Stimulated activated CD4-positive, alpha-beta T cell treated with anti-CD3 and anti-CD28 coated beads, Interleukin-4, amount 100 ng/mL, for 1 hour (primary cell): ENCODE measurements at regions not wholly inside any gene's neighbourhood (a gene's known extent, or its start where the extent isn't known, plus 50 kb on each side); places are given as distances from the start of the nearest gene placed in this dataset.
"Not testable (repeated sequence)": the region's sequence is repeated elsewhere in the genome, so short reads cannot be mapped to it uniquely, and the experiment has no call there.

Experiments used
- DNase-seq: peaks from one replicate; pipeline ENCODE4 v3.0.0-alpha.2; 2020

GRCh38 chr10:47711428-47711827 is 52.0 kb downstream of the SYT15B start:
- DNase-seq: not testable (repeated sequence)

GRCh38 chr10:47710443-47710842 is 52.9 kb downstream of the SYT15B start:
- not testable (repeated sequence) for DNase-seq

- DNase-seq: peak; percentile 72
These were observed 57.5 kb downstream of the SYT15B start for GRCh38 chr10:47705698-47706414.

DNA sequence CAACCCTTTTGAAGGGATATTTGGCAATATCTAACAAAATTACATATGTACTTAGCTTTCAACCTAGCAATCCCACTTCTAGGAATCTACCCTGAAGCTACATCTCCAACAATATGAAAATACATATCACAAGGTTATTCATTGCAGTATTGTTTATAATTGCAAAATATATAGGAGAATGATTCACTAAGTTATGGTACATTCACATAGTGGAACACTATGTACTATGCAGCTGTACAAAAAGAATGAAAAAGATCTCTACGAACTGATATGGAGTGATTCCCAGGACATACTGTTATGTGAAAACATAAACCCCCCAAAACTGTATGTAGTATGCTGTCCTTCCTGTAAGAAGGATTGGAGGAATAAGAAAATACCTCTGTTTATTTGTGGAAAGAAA is 62.1 kb downstream of the SYT15B start:
- DNase-seq: not testable (repeated sequence)

GRCh38 chr10:47699854-47700253 is 63.5 kb downstream of the SYT15B start:
- not testable (repeated sequence) for DNase-seq

DNA sequence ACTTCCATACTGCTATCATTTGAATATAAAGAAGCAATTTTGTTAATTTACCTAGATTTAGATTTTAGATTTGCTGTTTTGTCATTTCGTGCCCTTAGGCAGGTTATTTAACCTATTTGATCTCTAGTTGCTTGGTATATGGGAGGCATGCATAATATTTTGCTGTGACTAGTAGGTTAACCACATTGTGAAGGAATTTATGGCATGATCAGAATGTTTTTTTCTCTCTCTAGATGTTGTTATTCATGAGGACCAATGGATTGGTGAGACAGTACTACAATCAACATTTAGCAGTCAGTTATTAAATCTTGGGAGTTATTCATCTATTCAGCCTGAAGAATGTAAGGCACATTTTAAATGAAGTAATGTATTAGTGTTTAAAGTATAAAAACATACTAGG is 67.2 kb downstream of the SYT15B start:
- DNase-seq: not testable (repeated sequence)

DNA sequence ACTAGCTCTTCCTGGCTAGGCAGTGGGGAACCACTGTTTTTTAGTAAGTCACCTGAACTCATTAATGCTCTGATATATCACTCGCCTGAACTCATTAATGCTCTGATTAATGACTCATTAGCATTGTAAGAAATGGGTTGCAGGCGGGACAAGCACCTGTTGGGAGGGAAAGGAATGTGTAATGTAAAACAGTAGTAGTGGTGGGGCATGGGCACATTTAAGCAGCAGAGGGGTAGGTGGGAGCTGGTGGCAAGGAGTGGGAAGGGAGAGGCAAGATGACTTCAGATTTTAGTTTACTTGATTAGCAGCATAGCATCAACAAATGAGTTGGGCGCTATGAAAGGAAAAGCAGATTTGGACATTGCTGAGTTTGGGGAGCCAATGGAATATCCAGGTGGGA is 68.2 kb downstream of the SYT15B start:
- DNase-seq: not testable (repeated sequence)

- not testable (repeated sequence) for DNase-seq
These were observed 73.1 kb downstream of the SYT15B start for GRCh38 chr10:47690304-47690703.

DNA sequence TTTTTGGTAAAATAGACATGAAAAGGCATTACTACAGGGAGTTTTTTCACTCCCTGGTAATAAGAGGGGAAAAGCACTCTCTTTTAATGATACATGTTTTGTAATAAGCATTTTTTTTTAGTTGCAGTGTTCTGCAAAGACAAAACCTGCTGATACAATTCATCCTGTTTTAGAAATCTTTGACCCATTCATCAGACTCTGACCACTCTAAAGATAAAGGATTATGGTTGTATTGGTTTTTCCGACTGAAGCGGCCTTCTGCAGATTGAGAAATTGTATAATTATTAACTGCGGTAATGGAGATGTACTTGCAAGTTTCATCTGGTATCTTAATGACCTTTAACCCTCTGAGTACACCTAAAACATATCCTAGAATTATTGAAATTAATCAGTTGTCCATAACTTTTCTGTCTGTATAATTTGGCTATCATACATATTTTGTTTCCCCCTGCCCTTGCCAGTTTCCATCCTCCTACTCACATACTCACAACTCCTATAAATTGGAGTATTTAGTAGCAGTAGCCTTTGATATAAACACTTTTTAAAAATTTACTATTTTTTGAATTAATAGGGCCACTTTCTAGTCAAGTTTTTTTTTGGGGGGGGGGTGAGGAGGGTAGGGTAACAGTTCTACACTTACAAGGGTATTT is 79.4 kb downstream of the SYT15B start:
- not testable (repeated sequence) for DNase-seq

DNA sequence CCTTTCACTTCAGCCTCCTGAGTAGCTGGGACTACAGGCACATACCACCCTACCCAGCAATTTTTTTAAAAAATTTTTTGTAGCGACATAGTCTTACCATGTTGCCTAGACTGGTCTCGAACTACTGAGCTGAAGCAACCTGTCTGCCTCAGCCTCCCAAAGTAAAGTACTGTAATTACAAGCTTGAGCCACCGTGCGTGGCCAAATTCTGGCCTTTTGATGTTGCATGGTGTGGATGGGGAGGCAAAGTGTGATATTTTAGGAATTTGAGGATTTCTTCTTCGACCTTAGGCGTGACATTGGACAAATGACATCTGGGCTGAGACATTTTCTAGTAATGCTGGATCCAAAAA is 81.8 kb downstream of the SYT15B start:
- DNase-seq: not testable (repeated sequence)

DNA sequence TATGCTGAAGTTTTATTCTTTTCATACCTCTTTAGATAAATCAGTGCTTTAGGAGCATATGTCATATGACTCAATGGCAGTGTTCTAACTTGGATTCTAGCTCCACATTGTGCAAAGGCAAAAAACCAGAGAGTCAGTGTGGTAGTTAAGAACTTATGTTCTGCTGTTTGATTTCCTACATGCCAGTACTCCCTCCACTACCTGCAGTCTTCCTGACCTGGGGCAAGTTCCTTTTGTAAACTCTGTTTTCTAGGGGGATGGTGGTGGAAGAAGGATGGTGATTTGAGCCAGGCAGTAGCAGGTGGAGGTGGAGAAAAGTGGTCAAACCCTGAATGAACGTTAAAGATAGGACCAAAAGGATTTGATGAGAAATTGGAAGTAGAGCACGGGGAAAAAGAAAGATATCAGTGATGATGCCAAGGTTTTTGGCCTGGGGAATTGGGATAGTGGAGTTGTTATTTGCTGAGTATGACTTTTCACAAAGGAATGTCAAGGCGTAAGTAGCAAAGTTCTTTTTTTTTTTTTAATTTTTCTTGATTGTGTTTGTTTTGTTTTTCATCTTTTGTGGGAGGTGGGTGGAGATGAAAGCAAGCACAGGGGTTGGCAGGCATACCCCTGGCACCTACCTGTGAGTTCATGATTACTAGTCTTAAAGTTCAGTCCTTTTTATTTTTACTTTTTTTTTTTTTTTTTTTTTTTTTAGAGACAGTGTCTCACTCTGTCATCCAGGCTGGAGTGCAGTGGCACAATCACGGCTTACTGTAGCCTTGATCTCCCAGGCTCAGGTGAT is 82.3 kb downstream of the SYT15B start:
- not testable (repeated sequence) for DNase-seq

GRCh38 chr10:47676102-47676501 is 87.3 kb downstream of the SYT15B start:
- not testable (repeated sequence) for DNase-seq

DNA sequence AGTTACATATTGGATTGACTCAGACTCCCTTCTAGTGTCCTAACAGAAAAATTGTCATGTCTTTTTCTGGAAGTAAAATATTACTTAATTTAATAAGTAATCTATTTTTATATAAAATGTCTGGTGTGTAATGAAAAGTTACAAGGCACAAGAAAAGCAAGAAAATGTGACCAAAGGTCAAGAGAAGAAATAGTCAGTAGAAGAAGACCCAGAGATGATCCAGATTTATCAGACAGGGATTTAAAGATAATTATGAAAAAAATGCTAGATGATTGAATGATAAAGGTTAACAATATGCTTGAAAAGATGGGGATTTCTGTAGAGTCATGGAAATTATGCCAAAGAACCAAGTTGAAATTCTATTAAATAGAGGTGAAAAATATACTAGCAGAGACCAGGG is 87.8 kb downstream of the SYT15B start:
- DNase-seq: not testable (repeated sequence)

GRCh38 chr10:47673128-47673527 is 90.3 kb downstream of the SYT15B start:
- DNase-seq: not testable (repeated sequence)

DNA sequence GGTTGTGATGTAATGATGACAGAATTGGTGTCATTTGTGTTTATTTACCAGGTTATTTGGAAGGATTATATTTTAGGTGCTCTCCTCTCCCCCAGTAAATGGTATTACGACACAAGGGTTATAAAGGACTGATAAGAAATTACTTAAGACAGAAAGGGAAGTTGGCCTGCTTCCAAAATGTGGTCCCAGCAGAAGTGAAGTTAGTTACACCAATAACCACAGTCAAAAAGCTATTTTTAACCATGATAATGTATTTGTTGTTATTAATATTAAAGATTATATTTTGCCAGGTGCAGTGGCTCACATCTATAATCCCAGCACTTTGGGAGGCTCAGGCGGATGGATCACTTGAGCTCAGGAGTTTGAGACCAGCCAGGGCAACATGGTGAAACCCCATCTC is 92.5 kb downstream of the SYT15B start:
- not testable (repeated sequence) for DNase-seq

- DNase-seq: not testable (repeated sequence)
These were observed 101.3 kb downstream of the SYT15B start for GRCh38 chr10:47661955-47662577.

- DNase-seq: not testable (repeated sequence)
These were observed 106.7 kb downstream of the SYT15B start for GRCh38 chr10:47656732-47657131.

DNA sequence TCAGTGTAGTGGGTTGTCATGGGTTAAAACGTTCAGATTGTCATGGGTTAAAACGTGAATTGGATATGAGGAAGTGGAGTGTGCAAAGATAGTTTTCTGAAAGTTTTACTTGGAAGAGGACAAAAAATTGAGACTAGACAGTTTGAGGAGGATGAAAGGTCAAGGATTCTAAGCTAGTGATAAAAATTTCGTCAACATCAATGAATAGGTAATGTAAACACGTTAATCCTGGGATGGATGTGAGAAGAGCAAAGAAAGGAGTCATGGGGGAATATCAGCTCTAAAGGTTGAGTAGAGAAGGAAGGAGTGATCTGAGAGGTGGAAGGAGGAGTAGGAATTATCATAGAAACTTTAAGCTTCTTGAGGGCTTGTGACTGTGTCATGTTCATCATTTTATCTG is 109.2 kb downstream of the SYT15B start:
- DNase-seq: not testable (repeated sequence)

DNA sequence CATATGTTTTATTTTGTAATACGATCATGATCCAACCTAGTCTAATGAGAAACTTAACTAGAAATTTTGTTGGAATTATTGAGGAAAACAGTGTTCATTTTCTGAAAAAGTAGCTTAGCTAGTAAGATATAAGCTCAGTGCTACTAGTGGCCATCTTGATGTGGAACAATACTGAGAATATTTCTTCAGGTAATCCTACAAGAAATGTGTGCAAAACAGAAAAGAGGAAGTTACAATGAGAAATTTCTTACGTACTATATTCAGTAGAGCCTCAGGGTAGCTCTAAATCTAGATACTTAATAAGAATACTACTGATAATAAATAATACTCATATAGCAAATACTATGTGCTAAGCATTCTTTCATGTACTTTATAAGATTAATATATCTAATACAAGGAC is 114.8 kb downstream of the SYT15B start:
- not testable (repeated sequence) for DNase-seq

DNA sequence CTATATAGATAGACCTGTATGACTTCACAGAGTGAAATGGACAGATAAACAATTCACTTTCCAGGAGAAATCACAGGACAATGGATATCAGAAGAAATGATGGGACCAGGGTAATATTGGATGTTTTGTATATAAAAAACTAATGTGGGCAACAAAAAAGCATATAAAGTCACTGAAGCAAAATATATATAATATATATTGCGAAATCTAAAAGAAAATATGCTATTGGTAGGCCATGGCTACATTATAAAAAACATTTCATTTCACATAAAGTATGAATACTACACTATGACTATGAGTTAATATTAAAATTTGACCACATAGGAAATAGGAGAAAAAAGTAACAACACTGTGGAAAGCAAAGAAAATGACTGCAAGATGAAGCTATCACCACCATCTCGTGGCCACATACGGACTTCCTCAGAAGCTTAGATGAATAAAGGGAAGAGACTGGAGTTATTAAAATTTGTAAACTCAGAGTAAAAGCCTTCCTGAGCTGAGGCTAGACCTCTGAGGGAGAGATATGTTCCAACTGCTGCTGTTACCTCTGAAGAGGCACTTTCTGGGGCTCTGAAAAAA is 115.8 kb downstream of the SYT15B start:
- DNase-seq: not testable (repeated sequence)

DNA sequence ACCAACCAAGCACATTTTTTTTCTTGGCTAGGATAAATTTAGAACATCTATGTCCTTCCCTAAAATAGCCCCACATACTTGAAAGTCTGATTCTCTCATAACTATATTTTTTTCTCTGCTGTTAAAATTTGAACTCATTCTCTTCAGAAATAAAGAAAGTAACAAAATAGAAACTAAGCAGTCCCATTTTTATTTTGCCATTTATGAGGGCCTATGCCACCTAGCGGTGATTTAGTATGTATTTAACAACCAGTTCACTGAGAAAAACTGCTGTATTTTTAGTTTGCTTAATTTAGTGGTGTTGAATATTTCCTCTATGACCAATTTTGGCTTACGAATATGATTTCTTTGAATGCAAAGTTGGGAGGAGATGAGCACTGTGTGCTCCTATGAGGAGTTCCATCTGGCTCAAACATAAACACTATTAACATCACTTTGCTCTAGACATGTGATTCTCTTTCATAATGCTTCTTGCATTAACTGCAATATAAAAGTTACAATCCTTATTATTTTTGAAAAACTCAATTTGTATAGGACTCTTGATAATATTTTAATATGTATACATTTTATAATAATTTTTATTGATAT is 116.6 kb downstream of the SYT15B start:
- DNase-seq: not testable (repeated sequence)

GRCh38 chr10:47626975-47627374 is 103.5 kb upstream of the AGAP9 start:
- DNase-seq: not testable (repeated sequence)
